IMR-90 (cell line): ENCODE measurements at regions not wholly inside any gene's neighbourhood (a gene's known extent, or its start where the extent isn't known, plus 50 kb on each side); places are given as distances from the start of the nearest gene placed in this dataset.

ENCODE experiments used
- ATAC-seq: fragments of 200-7000 bp; cut with Tn5 transposase; 2 replicates; pipeline ENCODE4 v1.9.1; 2020; ENCODE audit warnings: low read depth, mild to moderate bottlenecking, moderate library complexity
- BruUV-seq: library from RNA; stranded (reverse); fragments of 400-500 nt; replicated peaks from 2 replicates; lab custom pipeline; 2021; lab: Mats Ljungman, UMichigan
- CTCF ChIA-PET: fragments of 300-600 bp; formaldehyde crosslinking; extraction: SDS; loops from one replicate; lab custom pipeline; 2021; ENCODE audit warnings: antibody characterized with exemption; lab: Yijun Ruan, JAX
- POLR2A ChIA-PET: fragments of 300-600 bp; sonication (Branson Sonifier 250); formaldehyde crosslinking; loops from one replicate; lab custom pipeline; 2022; ENCODE audit warnings: antibody characterized with exemption; ENCODE audit not compliant: unreplicated experiment; lab: Charles Lee
- DNase-seq: peaks from one replicate; pipeline ENCODE4 v3.0.0; 2013
- H2AFZ ChIP-seq: replicated peaks from 2 replicates; pipeline ENCODE3; 2013; ENCODE audit warnings: low read length, mild to moderate bottlenecking; ENCODE audit not compliant: poor library complexity
- H2AK5ac ChIP-seq: 2 replicates; pipeline ENCODE4 v1.6.1; 2013; ENCODE audit warnings: low read depth, low read length, inconsistent platforms
- H2AK9ac ChIP-seq: replicated peaks from 2 replicates; pipeline ENCODE3; 2013; ENCODE audit warnings: mild to moderate bottlenecking, low read depth, low read length, moderate library complexity; ENCODE audit not compliant: poor library complexity
- H2BK120ac ChIP-seq: 2 replicates; pipeline ENCODE4 v1.6.1; 2013; ENCODE audit warnings: low read depth, low read length, inconsistent platforms
- H2BK15ac ChIP-seq: 3 replicates; pipeline ENCODE4 v1.6.1; 2013; ENCODE audit warnings: low read depth, low read length, inconsistent platforms
- H2BK20ac ChIP-seq: 2 replicates; pipeline ENCODE4 v1.6.1; 2013; ENCODE audit warnings: low read depth, mild to moderate bottlenecking, inconsistent platforms, low read length, moderate library complexity
- H2BK5ac ChIP-seq: 2 replicates; pipeline ENCODE4 v1.6.1; 2013; ENCODE audit warnings: mild to moderate bottlenecking, low read depth, low read length, inconsistent platforms; ENCODE audit not compliant: poor library complexity, severe bottlenecking
- H3K14ac ChIP-seq: replicated peaks from 2 replicates; pipeline ENCODE4 v1.6.1; 2013; ENCODE audit warnings: low read depth, low read length, inconsistent platforms
- H3K18ac ChIP-seq: 2 replicates; pipeline ENCODE4 v1.6.1; 2013; ENCODE audit warnings: low read depth, low read length, control low read depth
- H3K23ac ChIP-seq: 2 replicates; pipeline ENCODE4 v1.6.1; 2013; ENCODE audit warnings: low read depth, low read length, inconsistent platforms
- H3K27ac ChIP-seq: 2 replicates; pipeline ENCODE4 v1.5.1; 2013; ENCODE audit warnings: mild to moderate bottlenecking, control low read depth, low read length; ENCODE audit not compliant: insufficient read depth
- H3K27me3 ChIP-seq: 2 replicates; pipeline ENCODE4 v1.6.1; 2013; ENCODE audit warnings: low read length; ENCODE audit not compliant: control insufficient read depth, insufficient read depth
- H3K36me3 ChIP-seq: 2 replicates; pipeline ENCODE4 v1.6.1; 2013; ENCODE audit warnings: low read length, mixed read lengths; ENCODE audit not compliant: control insufficient read depth, insufficient read depth
- H3K4ac ChIP-seq: 2 replicates; pipeline ENCODE4 v1.6.1; 2013; ENCODE audit warnings: low read depth, low read length, inconsistent platforms
- H3K4me1 ChIP-seq: 2 replicates; pipeline ENCODE4 v1.6.1; 2013; ENCODE audit warnings: low read length, mixed read lengths; ENCODE audit not compliant: control insufficient read depth, insufficient read depth
- H3K4me2 ChIP-seq: 2 replicates; pipeline ENCODE4 v1.6.1; 2013; ENCODE audit warnings: low read depth, mild to moderate bottlenecking, control low read depth, low read length, moderate library complexity
- H3K4me3 ChIP-seq: 2 replicates; pipeline ENCODE4 v1.5.1; 2013; ENCODE audit warnings: low read depth, mild to moderate bottlenecking, control low read depth, low read length, moderate library complexity; ENCODE audit not compliant: insufficient read depth
- H3K56ac ChIP-seq: 2 replicates; pipeline ENCODE4 v1.6.1; 2013; ENCODE audit warnings: low read length, inconsistent platforms; ENCODE audit not compliant: insufficient read depth; ENCODE audit errors: extremely low read depth
- H3K79me1 ChIP-seq, 2 experiments: 2 replicates each; pipeline ENCODE4 v1.6.1; 2013; ENCODE audit warnings: low read length in 2 of 2, inconsistent platforms in 1 of 2, low read depth in 1 of 2
- H3K9ac ChIP-seq: 2 replicates; pipeline ENCODE4 v1.6.1; 2013; ENCODE audit warnings: low read depth, low read length, control low read depth
- H3K9me1 ChIP-seq: 2 replicates; pipeline ENCODE4 v1.6.1; 2013; ENCODE audit warnings: low read length, inconsistent platforms; ENCODE audit not compliant: insufficient read depth
- H3K9me3 ChIP-seq: 2 replicates; pipeline ENCODE4 v1.6.1; 2013; ENCODE audit warnings: low read length; ENCODE audit not compliant: control insufficient read depth, insufficient read depth
- H4K20me1 ChIP-seq: 2 replicates; pipeline ENCODE4 v1.6.1; 2013; ENCODE audit warnings: low read length, inconsistent platforms; ENCODE audit not compliant: insufficient read depth
- H4K5ac ChIP-seq: 2 replicates; pipeline ENCODE4 v1.6.1; 2013; ENCODE audit warnings: mild to moderate bottlenecking, low read depth, low read length, control low read depth
- H4K8ac ChIP-seq, 2 experiments: 2 replicates each; pipeline ENCODE4 v1.6.1; 2013; ENCODE audit warnings: low read depth in 2 of 2, low read length in 2 of 2, control low read depth in 1 of 2, inconsistent platforms in 1 of 2
- H4K91ac ChIP-seq: 2 replicates; pipeline ENCODE4 v1.6.1; 2013; ENCODE audit warnings: low read depth, low read length, inconsistent platforms; ENCODE audit not compliant: insufficient read depth
- CHD1 ChIP-seq: IDR thresholded peaks from 2 replicates; pipeline ENCODE4 v1.6.1; 2012; ENCODE audit warnings: low read depth, low read length, improper control_type of control experiment
- POLR2A ChIP-seq: IDR thresholded peaks from 2 replicates; pipeline ENCODE4 v1.6.1; 2012; ENCODE audit warnings: mild to moderate bottlenecking, low read depth, low read length
- RAD21 ChIP-seq: IDR thresholded peaks from 2 replicates; pipeline ENCODE4 v1.6.1; 2012; ENCODE audit warnings: low read length, improper control_type of control experiment
- RFX5 ChIP-seq: IDR thresholded peaks from 2 replicates; pipeline ENCODE4 v1.8.0; 2012; ENCODE audit warnings: low read depth, mild to moderate bottlenecking, low read length, moderate library complexity
- SMC3 ChIP-seq: fragments of 150-350 bp; IDR thresholded peaks from 2 replicates; pipeline ENCODE4 v1.6.1; 2016; ENCODE audit warnings: low read depth, mild to moderate bottlenecking, antibody characterized with exemption, low read length, moderate library complexity
- WGBS, 2 experiments: methylation state at CpG; one replicate each; pipeline versions ENCODE4 v1.1.5 to v1.1.7; 2013; ENCODE audit warnings: missing lambda C conversion rate in 2 of 2; ENCODE audit not compliant: insufficient read length in 1 of 2; ENCODE audit errors: extremely low coverage in 2 of 2; 5-methylcytosine and 5-hydroxymethylcytosine counted together
- dilution Hi-C: fragments of 300-500 bp; cut with HindIII; formaldehyde crosslinking; loops from one replicate; pipeline ENCODE4 v1.14.3; 2018; ENCODE audit warnings: low sequenced_read_pairs; ENCODE audit not compliant: unreplicated experiment
- in situ Hi-C: fragments of 300-500 bp; cut with MboI; formaldehyde crosslinking; loops from 3 replicates; pipeline ENCODE4 v1.14.3; 2019; ENCODE audit warnings: low sequenced_read_pairs, inconsistent platforms, mixed read lengths
- intact Hi-C: fragments of 100-400 bp; cut with micrococcal nuclease; formaldehyde crosslinking; loops from 2 replicates; pipeline ENCODE4 v1.10.0; 2022
- TF ChIP-seq, protein P1 (sequence below): conservative IDR thresholded peaks from 2 replicates; pipeline ENCODE4 v1.5.1; 2012; ENCODE audit warnings: mild to moderate bottlenecking, low read depth, low read length, improper control_type of control experiment
- TF ChIP-seq, protein P2 (sequence below): fragments of 150-350 bp; IDR thresholded peaks from 2 replicates; pipeline ENCODE4 v1.6.1; 2016; ENCODE audit warnings: low read depth, mild to moderate bottlenecking, low read length, moderate library complexity, borderline replicate concordance

DNA sequence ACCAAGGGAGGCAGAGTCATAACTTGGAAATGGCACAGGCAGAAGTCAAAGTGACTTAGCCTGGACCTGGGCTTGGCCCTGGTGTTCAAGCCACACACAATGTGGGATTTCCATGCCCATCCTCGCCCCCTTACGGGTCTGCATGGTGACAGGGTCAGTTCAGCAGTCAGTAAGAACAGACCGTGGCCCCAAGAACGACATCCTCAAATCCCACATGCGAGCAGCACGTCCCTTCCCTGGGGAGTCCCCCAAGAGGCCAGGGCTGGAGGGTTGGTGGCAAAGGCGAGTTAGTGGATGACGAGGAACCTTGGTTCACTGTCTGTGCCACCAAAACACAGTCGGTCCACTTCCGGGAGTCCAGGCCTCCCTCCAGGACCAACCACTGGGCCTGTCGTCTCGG lies 93.3 kb upstream of the MGMT start:
- no peaks in the 10 kb centered on the region for H3K79me1 ChIP-seq
- no CpG with 5 or more reads among the region's 12 CpGs for WGBS, 2 experiments
- peaks cover 14% of the 10 kb centered on the region for H3K9me3 ChIP-seq
- no TSS peak for BruUV-seq
- H2BK15ac ChIP-seq, result no peak overlapping the region
- no peak overlapping the region for H3K18ac ChIP-seq
- dilution Hi-C loops, result no loop called here
- H3K23ac ChIP-seq, result no peak overlapping the region
- no peak overlapping the region for H3K4me2 ChIP-seq
- in situ Hi-C loops, result no loop called here
- H2BK120ac ChIP-seq, result no peak overlapping the region
- no peak overlapping the region for H3K4ac ChIP-seq
- no peak overlapping the region for H2AFZ ChIP-seq
- H3K9ac ChIP-seq, result no peak overlapping the region
- ATAC-seq, result no peak
- H3K4me3 ChIP-seq, result no peak overlapping the region
- no peak overlapping the region for H3K27ac ChIP-seq
- intact Hi-C loops, result no loop called here
- ChIA-PET POLR2A (no interaction called here), CTCF (no interaction called here)
- no peak overlapping the region for H3K56ac ChIP-seq
- H2BK5ac ChIP-seq, result no peak overlapping the region
- no peaks in the 10 kb centered on the region for H3K9me1 ChIP-seq
- no peaks in the 10 kb centered on the region for H3K36me3 ChIP-seq
- no peak overlapping the region for H4K5ac ChIP-seq
- no peak overlapping the region for H2BK20ac ChIP-seq
- no peak for TF ChIP-seq RAD21
- TF ChIP-seq CHD1, result no peak
- TF ChIP-seq POLR2A, result no peak
- no peak for TF ChIP-seq SMC3
- TF ChIP-seq, protein P1, sequence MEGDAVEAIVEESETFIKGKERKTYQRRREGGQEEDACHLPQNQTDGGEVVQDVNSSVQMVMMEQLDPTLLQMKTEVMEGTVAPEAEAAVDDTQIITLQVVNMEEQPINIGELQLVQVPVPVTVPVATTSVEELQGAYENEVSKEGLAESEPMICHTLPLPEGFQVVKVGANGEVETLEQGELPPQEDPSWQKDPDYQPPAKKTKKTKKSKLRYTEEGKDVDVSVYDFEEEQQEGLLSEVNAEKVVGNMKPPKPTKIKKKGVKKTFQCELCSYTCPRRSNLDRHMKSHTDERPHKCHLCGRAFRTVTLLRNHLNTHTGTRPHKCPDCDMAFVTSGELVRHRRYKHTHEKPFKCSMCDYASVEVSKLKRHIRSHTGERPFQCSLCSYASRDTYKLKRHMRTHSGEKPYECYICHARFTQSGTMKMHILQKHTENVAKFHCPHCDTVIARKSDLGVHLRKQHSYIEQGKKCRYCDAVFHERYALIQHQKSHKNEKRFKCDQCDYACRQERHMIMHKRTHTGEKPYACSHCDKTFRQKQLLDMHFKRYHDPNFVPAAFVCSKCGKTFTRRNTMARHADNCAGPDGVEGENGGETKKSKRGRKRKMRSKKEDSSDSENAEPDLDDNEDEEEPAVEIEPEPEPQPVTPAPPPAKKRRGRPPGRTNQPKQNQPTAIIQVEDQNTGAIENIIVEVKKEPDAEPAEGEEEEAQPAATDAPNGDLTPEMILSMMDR, result no peak
- no peak for TF ChIP-seq RFX5
- TF ChIP-seq, protein P2, sequence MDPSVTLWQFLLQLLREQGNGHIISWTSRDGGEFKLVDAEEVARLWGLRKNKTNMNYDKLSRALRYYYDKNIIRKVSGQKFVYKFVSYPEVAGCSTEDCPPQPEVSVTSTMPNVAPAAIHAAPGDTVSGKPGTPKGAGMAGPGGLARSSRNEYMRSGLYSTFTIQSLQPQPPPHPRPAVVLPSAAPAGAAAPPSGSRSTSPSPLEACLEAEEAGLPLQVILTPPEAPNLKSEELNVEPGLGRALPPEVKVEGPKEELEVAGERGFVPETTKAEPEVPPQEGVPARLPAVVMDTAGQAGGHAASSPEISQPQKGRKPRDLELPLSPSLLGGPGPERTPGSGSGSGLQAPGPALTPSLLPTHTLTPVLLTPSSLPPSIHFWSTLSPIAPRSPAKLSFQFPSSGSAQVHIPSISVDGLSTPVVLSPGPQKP, result no peak
- DNase-seq, result no peak
- no peak overlapping the region for H4K8ac ChIP-seq
- no peaks in the 10 kb centered on the region for H3K4me1 ChIP-seq
- no peaks in the 10 kb centered on the region for H4K20me1 ChIP-seq
- H3K14ac ChIP-seq, result no peak overlapping the region
- no peak overlapping the region for H2AK5ac ChIP-seq
- no peaks in the 10 kb centered on the region for H3K27me3 ChIP-seq
- no peak overlapping the region for H4K91ac ChIP-seq
- H2AK9ac ChIP-seq, result no peak overlapping the region
